Hindlimb muscle (tissue), 1 donor: ENCODE measurements at regions not wholly inside any gene's neighbourhood (a gene's known extent, or its start where the extent isn't known, plus 50 kb on each side); places are given as distances from the start of the nearest gene placed in this dataset.
"Not testable (repeated sequence)": the region's sequence is repeated elsewhere in the genome, so short reads cannot be mapped to it uniquely, and the experiment has no call there.

ENCODE experiments used
- DNase-seq: peaks from one replicate; pipeline ENCODE4 v3.0.0-alpha.2; 2013

- no peak for DNase-seq
Observed at GRCh38 chr14:45819107-45819506, 566.1 kb upstream of the MIS18BP1 start.

- no peak for DNase-seq
Observed at GRCh38 chr14:45811155-45811554, 558.2 kb upstream of the MIS18BP1 start.

GRCh38 chr14:45810152-45810872 is 557.3 kb upstream of the MIS18BP1 start:
- DNase-seq = no peak

- no peak for DNase-seq
Observed at GRCh38 chr14:45807178-45807899, 554.3 kb upstream of the MIS18BP1 start.

GRCh38 chr14:45799511-45799910 is 546.5 kb upstream of the MIS18BP1 start:
- no peak for DNase-seq

- no peak for DNase-seq
Observed at GRCh38 chr14:45798659-45799058, 545.7 kb upstream of the MIS18BP1 start.

- DNase-seq = not testable (repeated sequence)
Observed at GRCh38 chr14:45796006-45796405, 543.0 kb upstream of the MIS18BP1 start.

GRCh38 chr14:45793081-45793480 is 540.1 kb upstream of the MIS18BP1 start:
- DNase-seq = no peak

- no peak for DNase-seq
Observed at GRCh38 chr14:45790293-45790692, 537.3 kb upstream of the MIS18BP1 start.

- DNase-seq = no peak
Observed at GRCh38 chr14:45787167-45787566, 534.2 kb upstream of the MIS18BP1 start.

GRCh38 chr14:45786266-45786665 is 533.3 kb upstream of the MIS18BP1 start:
- DNase-seq = no peak

GRCh38 chr14:45785240-45785639 is 532.2 kb upstream of the MIS18BP1 start:
- DNase-seq = no peak

GRCh38 chr14:45766247-45766646 is 513.2 kb upstream of the MIS18BP1 start:
- no peak for DNase-seq

- DNase-seq = no peak
Observed at GRCh38 chr14:45757655-45758054, 504.7 kb upstream of the MIS18BP1 start.

GRCh38 chr14:45756412-45756811 is 503.4 kb upstream of the MIS18BP1 start:
- not testable (repeated sequence) for DNase-seq

- DNase-seq = no peak
Observed at GRCh38 chr14:45743884-45744283, 490.9 kb upstream of the MIS18BP1 start.

- no peak for DNase-seq
Observed at GRCh38 chr14:45742187-45742586, 489.2 kb upstream of the MIS18BP1 start.

- DNase-seq = no peak
Observed at GRCh38 chr14:45728434-45729225, 475.6 kb upstream of the MIS18BP1 start.

- DNase-seq = no peak
Observed at GRCh38 chr14:45727133-45727532, 474.1 kb upstream of the MIS18BP1 start.

GRCh38 chr14:45721472-45721871 is 468.5 kb upstream of the MIS18BP1 start:
- DNase-seq = no peak

- DNase-seq = no peak
Observed at GRCh38 chr14:45716572-45716971, 463.6 kb upstream of the MIS18BP1 start.

GRCh38 chr14:45715946-45716345 is 462.9 kb upstream of the MIS18BP1 start:
- DNase-seq = no peak

GRCh38 chr14:45709541-45709940 is 456.5 kb upstream of the MIS18BP1 start:
- no peak for DNase-seq
